ENCODE measurements at regions not wholly inside any gene's neighbourhood (a gene's known extent, or its start where the extent isn't known, plus 50 kb on each side); places are given as distances from the start of the nearest gene placed in this dataset.
"Not testable (repeated sequence)": the region's sequence is repeated elsewhere in the genome, so short reads cannot be mapped to it uniquely, and the experiment has no call there.

DNA sequence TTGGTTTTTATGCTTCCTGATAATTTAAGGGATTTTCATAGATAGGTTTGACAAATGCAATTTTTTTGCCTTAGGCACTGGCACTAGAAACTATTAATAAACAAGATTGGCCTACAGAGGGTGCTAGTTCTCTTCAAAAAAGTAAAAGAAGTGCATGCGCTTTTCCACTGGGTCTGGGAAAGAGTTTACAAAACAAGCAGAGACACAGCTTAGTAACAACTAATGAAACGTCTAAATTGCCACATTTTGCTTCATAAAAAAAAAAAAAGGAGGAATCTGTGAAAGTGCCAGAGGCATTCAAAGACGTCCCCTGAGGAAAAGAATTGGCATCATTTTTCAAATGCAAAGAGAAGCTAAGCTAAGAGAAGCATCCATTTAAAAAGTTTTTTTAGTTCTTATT is 58.3 kb upstream of the EEA1 start:
- intact Hi-C loops (cut with micrococcal nuclease) = loop anchor here (1.0 to 5.0 kb wide), 10 partner anchors 111 to 1605 kb away; no protein-coding TSS in a partner anchor

DNA sequence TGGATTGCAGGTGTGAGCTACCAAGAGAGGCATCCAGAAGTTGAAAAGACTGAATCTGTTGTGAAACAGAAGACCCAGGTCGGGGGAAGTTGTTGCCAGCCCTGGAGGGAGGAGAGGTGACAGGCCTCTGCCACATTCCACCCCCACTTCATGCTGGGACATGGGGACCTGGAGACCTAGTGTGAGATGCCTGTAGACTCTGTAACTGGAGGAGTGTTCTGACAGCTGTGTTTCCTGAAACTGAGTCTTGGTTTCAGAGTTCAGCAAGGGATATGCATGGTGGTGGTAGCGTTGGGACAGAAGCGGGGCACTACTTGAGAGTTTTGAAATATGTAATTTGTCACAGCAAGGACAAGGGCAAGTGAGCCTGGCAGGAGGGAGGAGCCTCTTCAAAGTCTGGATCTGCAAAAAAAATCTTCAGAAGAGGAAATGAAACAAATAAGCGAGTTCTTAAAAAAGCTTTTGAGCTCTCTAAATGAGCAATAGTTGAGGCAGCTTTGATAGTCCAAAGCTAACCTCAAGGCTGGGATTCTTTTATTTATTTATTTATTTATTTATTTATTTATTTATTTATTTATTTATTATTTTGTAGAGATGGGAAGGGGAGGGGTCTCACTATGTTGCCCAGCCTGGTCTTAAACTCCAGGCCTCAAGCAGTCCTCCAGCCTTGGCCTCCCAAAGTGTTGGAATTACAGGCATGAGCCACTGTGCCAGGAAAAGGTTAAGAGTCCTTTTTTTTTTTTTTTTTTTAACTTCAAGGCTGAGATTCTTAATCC is 58.9 kb upstream of the EEA1 start:
- intact Hi-C loops (cut with micrococcal nuclease) = loop anchor here (1.0 to 5.0 kb wide), 10 partner anchors 111 to 1606 kb away; no protein-coding TSS in a partner anchor

GRCh38 chr12:92988622-92989130 is 59.6 kb upstream of the EEA1 start:
- intact Hi-C loops (cut with micrococcal nuclease) = loop anchor here (5.0 kb wide), 4 partner anchors 161 to 1606 kb away; no protein-coding TSS in a partner anchor

- intact Hi-C loops (cut with micrococcal nuclease) = loop anchor here (5.0 kb wide), 4 partner anchors 163 to 1608 kb away; no protein-coding TSS in a partner anchor
Measured at GRCh38 chr12:92989715-92990484, 60.8 kb upstream of the EEA1 start.

- intact Hi-C loops (cut with micrococcal nuclease) = no loop called here
Measured at GRCh38 chr12:92991134-92991533, 62.0 kb upstream of the EEA1 start.

- intact Hi-C loops (cut with micrococcal nuclease) = no loop called here
Measured at GRCh38 chr12:92992041-92992440, 62.9 kb upstream of the EEA1 start.

- intact Hi-C loops (cut with micrococcal nuclease) = no loop called here
Measured at GRCh38 chr12:92993259-92993658, 64.2 kb upstream of the EEA1 start.

- intact Hi-C loops (cut with micrococcal nuclease) = no loop called here
Measured at GRCh38 chr12:92995258-92995903, 66.3 kb upstream of the EEA1 start.

- intact Hi-C loops (cut with micrococcal nuclease) = no loop called here
Measured at GRCh38 chr12:93000026-93000425, 70.9 kb upstream of the EEA1 start.

DNA sequence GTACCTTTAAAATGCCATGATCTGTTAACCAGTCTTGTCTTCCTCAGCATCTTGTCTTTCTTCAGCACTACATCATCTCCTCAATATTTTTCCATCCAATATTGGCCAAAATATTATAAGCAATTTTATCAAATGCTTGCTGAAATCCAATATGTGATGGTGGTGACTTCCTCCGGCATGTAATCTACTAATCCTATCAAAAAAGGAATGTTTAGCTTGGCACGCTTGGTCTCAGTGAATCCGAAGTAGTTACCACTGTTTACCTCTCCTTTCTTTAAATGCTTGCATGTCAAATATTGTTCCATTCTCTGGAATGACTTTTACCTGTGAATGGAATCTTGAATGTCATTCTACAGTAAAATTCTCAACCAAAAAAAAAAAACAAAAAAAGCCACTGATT is 72.3 kb upstream of the EEA1 start:
- intact Hi-C loops (cut with micrococcal nuclease) = no loop called here

- intact Hi-C loops (cut with micrococcal nuclease) = no loop called here
Measured at GRCh38 chr12:93002293-93003054, 73.4 kb upstream of the EEA1 start.

GRCh38 chr12:93003531-93004239 is 74.6 kb upstream of the EEA1 start:
- intact Hi-C loops (cut with micrococcal nuclease) = no loop called here

DNA sequence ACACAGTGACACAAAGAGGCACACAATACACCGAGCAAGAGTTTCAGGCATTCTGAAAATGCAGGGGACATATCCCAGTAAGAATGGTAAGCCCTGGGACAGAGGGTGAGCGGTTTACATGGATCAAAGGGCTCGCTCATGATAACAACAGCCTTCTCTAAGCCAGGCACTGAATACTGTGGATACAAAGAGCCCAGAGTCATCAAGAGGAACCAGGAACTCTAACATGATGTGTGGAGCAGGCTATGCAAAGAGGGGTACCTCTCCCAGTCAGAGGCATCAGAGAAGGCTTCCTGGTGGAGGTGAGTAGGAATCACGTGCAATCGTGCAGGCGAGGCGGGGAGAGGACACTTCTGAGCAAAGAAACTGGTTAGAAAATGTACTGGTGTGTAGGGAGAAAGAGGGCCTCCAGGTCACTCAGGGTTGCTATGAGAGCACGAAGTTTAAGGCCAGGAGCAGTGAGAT is 76.9 kb upstream of the EEA1 start:
- intact Hi-C loops (cut with micrococcal nuclease) = no loop called here

- intact Hi-C loops (cut with micrococcal nuclease) = no loop called here
Measured at GRCh38 chr12:93006471-93007208, 77.5 kb upstream of the EEA1 start.

DNA sequence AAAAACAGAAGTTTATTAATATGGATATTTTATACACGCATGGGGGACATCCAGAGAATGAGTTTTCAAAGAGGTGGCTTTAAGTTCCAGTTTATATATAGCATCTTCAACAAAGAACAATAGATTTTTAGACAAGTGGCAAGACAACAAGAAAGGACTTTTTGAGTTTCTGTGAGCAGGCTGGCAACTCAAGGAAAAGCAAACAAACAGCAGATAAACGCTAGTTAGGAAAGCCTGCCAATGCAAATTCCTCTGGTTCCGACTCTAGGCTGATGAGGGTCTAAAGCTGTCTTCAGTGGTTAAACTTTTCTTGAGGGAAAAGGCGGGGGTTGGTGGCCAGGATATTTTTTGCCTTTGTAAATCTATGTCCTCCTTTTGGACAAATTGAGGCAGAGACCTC is 78.4 kb upstream of the EEA1 start:
- intact Hi-C loops (cut with micrococcal nuclease) = no loop called here

DNA sequence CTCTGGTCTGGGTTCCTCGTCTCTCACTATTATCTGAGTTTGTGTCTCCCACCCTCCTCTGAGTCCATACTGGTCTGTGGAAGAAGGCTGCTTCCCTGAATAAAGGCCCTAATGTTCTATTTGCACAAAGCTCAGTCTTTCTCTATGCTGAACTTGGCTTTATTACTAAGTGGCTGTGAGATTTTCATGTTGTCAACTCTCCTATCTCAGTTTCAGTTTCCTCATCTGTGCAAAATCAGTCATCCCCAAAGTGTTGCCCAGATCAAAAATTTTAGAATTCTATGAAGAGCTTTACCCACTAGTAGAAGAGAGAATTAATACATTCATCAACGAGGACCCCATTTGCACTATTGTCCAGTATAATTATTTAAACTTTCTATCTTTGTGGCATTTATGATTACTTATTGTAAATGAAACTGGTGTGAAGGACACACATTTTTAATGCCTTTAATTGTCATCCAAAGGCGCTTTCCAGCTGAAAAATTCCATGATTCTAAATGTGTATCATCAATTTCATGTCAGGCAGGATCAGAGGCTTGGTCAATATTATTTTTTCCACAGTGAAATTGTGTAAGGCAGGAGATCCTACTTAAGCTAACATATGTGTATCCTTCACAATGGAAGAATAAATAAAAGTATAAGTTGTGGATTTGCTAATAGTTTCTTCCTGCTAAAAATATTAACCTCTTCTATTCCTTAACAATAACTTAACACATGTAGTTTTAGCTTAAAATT is 79.1 kb upstream of the EEA1 start:
- intact Hi-C loops (cut with micrococcal nuclease) = no loop called here

- intact Hi-C loops (cut with micrococcal nuclease) = not testable (repeated sequence)
Measured at GRCh38 chr12:93008880-93009279, 79.8 kb upstream of the EEA1 start.

DNA sequence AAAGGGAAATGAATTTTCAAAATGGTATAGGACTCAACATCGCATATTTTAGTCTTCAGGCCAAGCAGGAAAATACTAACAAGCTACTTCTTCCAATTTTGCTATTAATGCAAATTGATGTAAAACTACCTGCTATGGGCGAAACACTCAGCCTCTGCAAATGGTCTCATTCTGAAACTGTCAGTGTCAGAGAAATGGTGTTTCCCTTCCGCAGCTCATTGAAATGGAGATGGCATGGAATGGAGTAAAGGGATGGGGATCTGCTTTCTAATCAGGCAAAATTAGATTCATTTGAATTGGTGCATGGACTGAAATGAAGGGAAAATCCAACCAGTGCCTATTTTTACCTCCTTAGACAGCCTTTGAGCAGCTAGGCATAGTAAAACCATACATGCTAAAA is 80.4 kb upstream of the EEA1 start:
- intact Hi-C loops (cut with micrococcal nuclease) = no loop called here

GRCh38 chr12:93010461-93010860 is 81.4 kb upstream of the EEA1 start:
- intact Hi-C loops (cut with micrococcal nuclease) = no loop called here

Measured in T-helper 2 cell treated with Interferon-gamma antibody and Interleukin-4, amounts not matched to agents 100 ng/mL and 5 ng/mL, for 36 hours (primary cell).